NCI-H1417 (cell line): ENCODE measurements at regions not wholly inside any gene's neighbourhood (a gene's known extent, or its start where the extent isn't known, plus 50 kb on each side); places are given as distances from the start of the nearest gene placed in this dataset.

ENCODE experiments used
- DNase-seq, 3 experiments: peaks; one replicate each; lab custom pipeline; 2025; lab: John Stamatoyannopoulos, UW

DNA sequence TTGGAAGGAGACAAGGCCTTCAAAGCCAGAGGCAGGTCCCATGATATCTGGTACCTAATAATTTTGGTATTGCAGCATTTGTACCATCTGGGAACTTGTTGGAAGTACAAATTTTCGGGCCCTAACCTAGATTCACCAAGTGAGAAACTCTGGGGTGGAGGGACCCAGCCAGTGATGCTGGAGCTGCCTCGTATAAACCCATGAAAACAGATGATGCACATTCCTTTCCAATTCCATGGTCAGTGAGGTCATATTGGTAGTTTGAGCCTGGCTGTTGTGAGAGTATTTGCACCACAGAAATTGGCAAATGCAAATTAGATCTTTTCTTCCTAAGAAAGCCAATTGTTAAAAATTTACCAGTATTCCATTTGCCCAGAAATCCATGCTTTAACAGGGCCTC, 269.6 kb upstream of the PLXNA2 start:
- no peak for DNase-seq

DNA sequence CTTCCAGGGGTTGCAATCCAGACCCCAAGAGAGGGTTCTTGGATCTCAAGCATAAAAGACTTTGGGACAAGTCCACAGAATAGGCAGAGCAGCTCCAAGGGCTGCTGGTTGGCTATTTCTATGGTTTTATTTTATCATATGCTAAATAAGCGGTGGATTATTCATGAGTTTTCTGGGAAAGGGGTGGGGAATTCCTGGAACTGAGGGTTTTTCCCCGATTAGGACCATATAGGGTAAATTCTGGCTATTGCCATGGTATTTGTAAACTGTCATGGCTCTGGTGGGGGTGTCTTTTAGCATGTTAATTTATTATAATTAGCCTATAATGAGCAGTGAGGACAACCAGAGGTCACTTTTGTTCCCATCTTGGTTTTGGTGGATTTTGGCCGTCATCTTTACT, 270.9 kb upstream of the PLXNA2 start:
- no peak for DNase-seq

DNA sequence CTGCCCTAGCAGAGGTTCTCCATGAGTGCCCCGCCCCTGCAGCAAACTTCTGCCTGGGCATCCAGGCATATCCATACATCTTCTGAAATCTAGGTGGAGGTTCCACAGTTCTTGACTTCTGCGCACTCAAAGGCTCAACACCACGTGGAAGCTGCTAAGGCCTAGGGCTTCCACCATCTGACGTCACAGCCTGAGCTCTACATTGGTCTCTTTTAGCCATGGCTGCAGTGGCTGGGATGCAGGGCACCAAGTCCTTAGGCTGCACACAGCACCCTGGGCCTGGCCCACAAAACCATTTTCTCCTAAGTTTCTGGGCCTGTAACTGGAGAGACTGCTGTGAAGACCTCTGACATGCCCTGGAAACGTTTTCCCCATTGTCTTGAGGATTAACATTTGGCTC, 272.6 kb upstream of the PLXNA2 start:
- no peak for DNase-seq

DNA sequence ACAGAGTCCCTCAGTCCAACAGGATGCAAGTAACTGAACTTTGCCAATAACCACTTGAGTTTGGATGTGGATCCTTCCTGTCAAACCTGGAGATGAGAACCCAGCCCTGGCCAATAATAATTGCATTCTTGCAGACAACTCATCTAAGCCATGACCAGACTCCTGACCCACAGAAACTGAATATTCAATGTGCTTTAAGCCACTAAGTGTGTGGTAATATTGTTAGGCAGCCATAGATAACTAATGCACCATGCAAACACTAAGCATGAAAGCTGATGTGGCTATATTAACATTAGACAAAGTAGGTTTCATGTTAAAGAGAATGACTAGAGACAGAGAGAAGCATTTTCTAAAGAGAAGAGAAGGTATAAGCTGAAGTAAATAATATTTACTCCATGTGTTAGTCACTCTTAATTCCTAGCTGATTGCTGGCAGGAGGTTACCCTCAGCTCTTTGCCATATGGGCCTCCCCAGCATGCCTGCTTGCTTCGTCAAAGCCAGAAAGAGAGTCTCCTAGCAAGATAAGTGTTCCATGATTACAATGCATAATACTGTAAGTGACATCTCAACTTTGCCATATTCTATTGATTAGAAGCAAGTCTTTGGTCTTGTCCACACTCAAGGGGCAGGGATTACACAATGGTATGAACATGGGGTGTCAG, 276.4 kb upstream of the PLXNA2 start:
- DNase-seq: no peak

DNA sequence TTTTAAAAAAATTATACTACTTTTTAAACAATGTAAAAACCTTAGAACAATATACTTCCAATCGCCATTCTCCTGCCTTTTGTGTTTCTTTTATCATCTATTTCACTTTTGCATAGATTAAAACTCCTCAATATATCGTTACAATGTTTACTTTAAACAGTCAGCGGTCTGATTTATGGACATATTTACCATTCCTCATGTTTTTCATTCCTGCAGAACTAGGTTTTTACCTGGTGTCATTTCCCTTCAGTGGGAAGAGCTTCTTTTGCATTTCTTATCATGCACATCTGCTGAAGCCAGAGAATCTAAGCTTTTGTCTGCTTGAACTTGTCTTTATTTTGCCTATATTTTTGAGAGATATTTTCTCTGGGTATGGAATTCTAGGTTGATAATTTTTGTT, 277.4 kb upstream of the PLXNA2 start:
- no peak for DNase-seq

DNA sequence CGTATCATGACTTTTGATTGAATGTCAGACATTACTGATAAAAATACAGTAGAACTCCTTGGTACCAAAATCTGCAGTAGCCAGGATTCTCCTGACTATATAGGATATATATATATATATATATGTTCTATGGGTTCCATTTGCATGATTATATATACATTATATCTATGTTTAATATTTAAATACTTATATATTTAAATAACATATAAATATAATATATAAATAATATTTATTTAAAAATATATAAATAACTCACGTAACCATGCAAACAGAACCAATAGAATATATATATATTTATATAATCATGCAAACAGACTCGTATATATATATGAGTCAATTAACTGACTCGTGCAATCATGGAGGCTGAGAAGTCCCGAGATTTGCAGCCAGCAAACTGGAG, 278.8 kb upstream of the PLXNA2 start:
- DNase-seq: no peak

DNA sequence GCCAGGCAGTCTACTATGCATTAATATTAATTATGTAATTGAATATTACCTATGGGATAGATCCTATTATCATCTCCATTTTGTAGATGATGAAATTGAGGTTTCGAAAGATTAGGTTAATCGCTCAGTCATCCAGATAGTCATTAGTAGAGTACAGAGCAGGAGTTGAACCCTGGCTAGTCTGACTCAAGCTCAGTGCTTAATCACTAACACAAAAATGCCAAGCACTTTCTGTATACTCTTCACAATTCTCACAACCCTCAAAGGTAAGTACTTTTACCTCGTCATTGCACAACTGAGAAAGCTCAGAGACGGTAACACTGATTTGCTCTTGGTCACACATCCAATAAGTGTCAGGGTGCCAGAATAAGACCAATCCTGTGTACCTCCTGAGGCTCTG, 280.2 kb upstream of the PLXNA2 start:
- DNase-seq: no peak

DNA sequence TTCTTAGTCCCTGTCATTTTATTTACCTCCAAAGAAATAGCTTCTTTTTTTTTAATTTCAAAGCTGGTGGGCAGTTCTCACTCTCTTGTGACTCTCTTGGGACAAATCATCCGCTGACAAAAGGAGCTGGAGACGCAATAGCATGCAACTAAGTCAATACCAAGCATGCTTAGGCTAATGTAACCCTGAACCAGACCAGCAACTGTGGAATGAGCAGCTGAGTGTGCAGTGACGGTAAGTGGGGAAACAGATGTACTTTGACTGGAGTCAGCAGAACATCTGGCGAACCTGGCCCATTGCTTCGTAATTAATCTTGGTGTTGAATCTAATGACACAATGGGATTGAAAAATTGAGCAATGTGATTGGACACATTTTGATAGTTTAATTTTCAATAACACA, 280.7 kb upstream of the PLXNA2 start:
- no peak for DNase-seq

DNA sequence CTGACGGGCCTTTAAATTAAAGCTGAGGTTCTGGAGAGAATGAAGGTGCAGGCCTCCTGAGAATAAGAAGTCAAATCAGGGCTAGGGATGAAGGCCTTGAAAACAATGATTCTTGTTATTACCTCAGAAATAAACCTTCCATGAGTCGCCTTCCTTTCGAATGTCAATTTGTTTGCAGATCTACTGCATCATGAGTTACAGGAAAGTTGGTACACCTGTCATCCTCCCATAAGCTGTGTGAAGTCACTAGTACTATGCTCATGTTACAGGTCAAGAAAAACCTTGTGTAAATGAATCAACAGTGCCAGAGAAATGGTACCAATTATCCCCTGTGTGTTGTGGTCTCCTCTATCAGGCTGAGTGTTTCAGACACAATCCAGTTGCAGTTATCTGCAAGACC, 281.2 kb upstream of the PLXNA2 start:
- no peak for DNase-seq

DNA sequence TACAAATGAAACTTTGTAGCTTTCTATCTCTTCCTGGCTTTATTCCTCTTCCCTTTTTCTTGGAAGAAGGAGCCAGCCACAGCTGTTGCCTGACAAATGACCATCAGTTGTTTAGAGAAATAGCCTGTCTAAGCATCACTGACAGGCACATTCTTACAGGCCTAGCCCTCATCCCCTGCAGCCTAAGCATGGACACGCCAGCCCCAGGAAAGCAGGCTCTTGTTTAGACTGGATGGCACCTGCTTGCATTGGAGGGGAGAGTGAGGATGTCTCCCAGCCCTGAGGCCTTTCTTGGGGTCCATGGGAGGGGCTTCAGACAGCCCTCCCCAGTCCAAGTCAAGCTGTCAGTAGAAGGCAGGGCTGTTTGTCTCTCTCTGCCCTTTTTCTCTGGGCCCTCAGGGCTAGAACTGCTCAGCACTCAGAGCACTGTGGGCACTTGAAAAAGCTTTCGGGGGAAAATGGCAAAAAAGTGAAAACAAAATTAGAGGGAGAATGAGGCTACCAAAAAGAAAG, 282.5 kb upstream of the PLXNA2 start:
- DNase-seq: peak in 1 of 3 experiments; percentile 63

DNA sequence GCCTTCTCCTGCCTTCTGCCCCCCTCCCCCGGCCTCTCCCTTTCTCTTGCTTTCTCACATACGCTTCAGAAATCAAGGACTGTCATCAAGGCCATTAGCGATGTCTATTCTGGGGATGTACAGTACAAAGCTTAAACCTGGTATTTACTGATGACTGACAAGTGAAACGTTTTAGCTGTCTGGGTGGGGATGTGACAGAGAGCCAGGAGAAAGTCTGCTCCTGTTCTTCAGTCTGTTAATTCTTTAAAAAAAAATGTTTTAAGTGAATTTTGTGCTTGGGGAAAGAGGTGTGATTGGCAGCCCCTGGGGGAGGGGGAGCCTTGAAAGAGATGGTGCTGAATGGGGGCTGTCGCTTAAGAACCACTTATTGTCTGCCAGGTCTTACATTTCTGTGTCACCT, 283.0 kb upstream of the PLXNA2 start:
- peak in 2 of 3 experiments; percentile 32 to 73 for DNase-seq

DNA sequence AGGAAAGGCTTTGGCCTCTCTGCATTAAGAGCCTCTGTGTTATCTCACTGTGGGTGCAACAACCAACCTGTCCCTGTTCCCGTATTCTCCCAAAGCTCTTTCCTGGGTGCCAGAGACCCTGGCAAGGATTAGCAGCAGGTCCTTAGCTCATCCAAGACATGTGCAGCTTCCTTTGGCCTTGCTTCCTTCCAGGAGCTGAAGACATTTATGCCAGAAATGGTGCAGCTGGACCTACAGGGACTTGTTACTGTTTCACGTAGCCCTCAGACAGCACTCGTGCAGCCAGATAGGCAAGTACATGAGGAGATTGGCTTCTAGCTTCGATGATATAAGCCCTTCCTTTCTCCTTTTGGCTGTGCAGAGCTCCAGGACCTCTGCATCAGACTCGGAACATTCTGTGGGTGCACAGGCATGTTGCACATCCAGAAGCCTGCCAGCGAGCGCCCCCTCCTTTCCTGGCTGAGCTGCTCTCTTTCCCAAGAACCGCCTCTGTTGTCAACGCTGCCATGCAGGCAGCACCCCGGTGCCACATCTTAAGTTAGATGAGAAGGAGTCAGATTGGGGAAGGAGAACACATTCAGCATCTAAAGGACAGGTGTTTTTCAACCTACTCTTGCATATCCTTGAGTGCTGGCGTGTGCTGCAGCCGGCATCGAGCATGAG, 284.5 kb upstream of the PLXNA2 start:
- peak in 1 of 3 experiments; percentile 58 for DNase-seq

DNA sequence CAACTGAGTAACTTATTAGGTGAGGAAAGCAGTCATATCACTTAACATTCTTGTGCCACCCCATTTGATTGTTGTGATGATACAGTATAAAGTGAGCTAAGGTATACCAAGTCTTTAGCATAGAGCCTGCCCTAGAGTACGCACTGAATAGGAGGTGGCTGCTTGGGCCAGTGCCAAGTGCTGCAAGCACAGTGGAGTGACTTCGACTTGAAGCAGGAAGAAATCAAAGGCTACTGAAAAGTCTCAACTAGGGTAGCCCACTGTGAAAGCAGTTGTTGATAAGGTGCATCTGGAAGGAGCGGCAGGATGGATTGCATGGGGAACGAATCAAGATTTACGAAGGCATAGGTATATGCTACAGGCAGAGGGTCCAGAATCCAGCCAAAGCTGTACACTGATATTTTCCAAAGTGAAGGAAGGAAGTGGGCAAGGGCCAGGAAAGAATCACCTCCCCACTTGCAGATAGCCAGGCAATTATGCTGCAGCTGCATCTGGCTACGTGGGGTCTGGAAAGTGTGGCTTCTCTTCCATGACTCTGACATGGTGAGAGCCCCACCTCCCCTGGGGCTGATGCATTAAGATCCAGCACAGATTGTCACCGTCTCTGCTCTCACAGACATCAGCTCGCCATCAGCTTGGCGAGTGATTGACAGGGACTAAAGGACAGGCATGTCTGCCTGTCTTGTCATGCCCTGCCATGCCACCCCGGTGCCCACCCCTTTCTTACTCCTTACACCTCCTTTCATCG, 287.0 kb upstream of the PLXNA2 start:
- peak in 1 of 3 experiments; percentile 25 for DNase-seq

DNA sequence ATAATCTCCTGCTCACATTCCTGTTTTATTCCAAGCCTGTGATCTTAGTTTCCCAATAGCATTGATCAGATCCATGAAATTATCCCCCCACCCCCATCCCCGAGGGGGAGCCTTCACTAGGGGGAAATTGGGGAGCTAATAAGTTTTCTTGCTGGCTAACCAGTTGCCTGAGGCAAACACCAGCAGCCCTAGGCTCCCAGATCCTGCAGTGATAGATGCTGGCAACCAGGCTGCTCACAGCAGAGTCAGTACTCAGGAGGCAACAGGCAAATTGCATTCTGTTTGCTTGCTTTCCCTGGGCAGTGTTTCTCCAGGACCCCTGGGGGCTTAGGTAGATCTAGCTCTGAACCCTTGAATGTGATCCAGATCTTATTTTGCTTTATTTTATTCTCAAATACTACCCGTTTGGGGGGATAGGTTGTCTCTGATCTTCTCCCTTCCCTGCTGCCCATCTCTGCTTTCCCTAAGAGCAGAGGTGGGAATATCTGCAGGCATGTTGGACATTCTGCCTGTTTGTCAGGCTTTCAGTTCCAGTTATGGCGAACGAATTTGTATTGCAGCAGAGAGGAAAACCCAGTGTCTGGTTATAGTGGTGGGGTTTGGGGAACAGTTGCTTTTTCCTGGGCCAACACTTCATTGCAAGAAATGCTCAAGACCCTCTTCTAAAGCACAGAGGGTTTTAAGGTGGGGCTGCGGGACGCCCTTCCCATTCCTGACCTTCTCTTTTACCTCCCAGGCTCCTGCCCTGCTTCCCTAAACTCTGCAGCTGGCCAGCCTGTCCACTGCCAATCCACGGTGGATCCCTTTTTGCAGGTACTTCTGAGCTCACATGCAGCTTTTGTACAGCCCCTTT, 289.8 kb upstream of the PLXNA2 start:
- peak in 1 of 3 experiments; percentile 17 for DNase-seq

DNA sequence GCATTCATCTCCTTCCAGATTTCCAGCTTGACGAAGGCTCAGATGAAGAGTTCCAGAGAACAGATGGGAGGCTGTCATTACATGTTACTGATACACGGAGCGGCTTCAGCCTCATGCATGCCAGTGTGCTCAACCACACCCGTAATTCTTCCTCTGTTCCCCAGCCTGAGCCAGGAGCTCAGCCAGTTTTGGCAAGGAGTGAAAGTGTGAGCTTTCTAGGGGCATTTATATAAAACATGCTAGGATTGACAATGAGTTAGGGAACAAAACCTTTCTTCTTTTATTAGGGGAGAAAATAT, 290.4 kb upstream of the PLXNA2 start:
- no peak for DNase-seq

DNA sequence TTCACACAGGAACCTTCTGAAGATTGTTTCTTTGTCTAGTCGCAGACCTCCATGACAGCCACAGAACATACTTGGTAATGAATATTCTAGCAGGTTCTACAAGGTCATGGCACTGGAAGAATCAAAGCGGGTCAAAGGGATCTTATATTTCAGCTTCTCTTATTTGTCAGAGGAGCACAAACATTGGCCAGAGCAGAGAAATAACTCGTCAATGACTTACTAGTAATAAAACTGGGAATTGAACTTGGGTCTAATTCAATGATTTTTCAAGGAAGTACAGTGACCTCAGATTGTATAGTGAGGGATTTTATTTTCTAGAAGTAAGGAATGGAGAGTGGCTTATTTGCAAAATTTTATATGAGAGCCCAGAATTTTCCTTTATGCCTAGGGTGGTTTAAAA, 290.8 kb upstream of the PLXNA2 start:
- DNase-seq: no peak

DNA sequence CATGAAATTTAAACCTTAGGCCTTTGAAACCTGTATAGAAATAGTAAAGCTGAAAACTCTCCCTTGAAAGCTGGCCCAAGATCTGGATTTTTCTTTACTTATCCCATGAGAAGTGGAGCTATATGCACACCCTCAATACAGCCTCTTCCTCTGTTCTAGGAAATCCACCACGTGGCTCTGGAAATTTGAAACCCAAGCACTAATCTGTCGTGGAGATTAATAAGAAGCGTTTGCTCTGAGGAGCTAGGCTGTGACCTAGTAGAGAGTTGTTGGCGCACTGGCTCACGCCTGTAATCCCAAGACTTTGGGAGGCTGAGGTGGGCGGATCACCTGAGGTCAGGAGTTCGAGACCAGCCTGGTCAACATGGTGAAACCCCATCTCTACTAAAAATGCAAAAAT, 291.3 kb upstream of the PLXNA2 start:
- DNase-seq: no peak

DNA sequence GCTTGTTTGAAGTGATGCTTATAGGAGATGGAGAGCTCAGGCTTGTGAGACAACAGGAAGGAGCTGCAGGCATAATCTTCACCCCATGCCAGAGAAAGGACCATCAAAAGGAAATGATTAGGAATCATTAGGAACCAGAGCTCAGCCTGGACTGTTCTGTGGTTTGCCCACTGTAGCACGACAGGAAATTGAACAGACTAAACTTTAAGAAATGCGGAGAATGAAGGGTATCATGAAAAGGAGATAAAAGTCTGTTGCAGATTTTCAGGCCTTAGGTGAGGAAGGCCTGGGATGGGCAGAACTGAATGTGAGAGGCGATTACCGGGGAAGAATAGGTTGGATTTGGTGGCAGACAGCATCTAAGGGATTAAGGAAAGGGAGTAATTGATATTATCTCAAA, 292.0 kb upstream of the PLXNA2 start:
- no peak for DNase-seq

DNA sequence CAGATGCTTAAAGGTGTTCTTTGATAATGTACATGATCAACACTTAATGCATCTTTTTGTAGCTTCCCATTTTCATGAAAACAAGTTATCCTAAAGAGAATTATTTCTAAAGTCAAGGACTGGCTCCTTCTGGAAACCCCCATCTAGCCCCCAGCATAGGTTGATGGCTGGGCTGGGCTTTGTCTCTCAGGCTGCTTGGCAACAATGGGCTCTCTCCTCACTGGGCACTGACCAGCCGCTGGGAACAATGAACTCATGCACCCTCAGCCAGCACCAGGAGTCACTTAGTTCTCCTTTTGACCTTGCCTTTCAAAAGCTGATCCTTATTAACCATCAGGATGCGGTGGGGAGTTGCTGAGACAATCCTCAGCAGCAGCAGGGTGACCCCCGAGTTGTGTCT, 293.0 kb upstream of the PLXNA2 start:
- peak in 1 of 3 experiments; percentile 17 for DNase-seq

DNA sequence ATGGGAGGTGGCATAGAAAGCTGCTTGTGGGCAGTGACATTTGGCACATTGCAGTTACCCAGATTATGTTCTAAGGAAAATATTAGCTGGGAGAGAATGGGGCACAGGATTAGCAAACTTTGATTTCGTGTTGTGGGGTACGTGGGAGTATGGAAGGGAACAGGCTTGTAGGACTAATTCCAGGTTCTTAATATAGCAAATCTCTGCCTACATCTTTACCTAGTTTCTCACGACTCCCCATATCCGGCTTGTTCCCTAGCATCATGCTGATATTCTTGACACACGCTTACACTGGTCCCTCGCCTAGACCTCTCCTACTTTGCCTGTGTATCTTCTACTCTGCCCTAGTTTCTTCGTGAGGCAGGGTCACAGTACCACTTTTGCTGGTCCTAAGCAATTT, 293.9 kb upstream of the PLXNA2 start:
- no peak for DNase-seq

DNA sequence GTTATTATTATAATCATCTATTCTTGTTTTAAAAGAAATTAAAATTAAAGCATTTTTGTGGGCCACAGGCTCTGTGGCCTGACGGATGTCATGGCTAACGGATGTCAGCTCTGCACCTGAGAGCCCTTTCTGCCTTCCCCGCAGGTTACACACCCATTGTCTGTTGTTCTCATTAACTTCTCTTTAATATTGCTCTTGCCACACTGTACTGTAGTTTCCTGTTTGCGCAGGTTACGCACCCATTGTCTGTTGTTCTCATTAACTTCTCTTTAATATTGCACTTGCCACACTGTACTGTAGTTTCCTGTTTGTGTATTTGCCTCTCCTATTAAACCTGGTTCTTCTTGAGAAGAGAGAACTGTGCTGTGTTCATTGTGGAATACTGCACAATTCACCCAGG, 294.4 kb upstream of the PLXNA2 start:
- DNase-seq: peak in 2 of 3 experiments; percentile 5 to 58

DNA sequence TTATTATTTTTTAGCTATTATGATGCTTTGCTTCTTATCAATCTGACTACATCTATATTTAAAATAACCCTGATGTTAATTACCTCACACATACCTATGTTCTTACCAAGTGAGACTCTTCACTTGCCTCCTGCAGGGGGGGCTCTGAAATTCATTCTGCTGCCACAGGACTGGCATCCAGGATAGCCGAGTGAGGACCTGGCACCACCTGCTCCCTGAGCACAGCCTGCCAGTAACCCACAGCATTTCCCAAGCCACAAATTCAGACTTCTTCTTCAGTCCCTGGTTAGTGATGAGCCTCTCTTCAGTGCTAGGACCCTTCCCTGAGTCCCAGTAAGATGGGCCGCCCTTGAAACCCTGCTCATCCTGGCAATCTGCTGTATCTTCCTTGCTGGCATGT, 296.5 kb upstream of the PLXNA2 start:
- DNase-seq: no peak
